ENCODE measurements at regions not wholly inside any gene's neighbourhood (a gene's known extent, or its start where the extent isn't known, plus 50 kb on each side); places are given as distances from the start of the nearest gene placed in this dataset.

- Histone ChIP-seq H3K9ac (replicated peaks in 1 of 4; ENCODE audit: extremely low read depth in 1 of 4, low read depth in 3 of 4, low read length in 3 of 4) (no peak overlapping the region), H3K27ac (ENCODE audit: low read depth, low read length) (no peak overlapping the region)
- no peak for DNase-seq (ENCODE audit: low read depth in 1 of 2, low spot score in 2 of 2)
Measured at GRCh38 chr12:93006471-93007208, 77.5 kb upstream of the EEA1 start.

More at GRCh38 chr12:93006471-93007208, 77.5 kb upstream of the EEA1 start:
- no peak overlapping the region for H3K4me3 ChIP-seq (ENCODE audit: extremely low read depth in 1 of 4, insufficient read depth in 2 of 4, low read depth in 3 of 4, low read length in 4 of 4)
- H3K14ac ChIP-seq (ENCODE audit: insufficient read length), result no peak overlapping the region
- FAIRE-seq, result no peak
- no peaks in the 10 kb centered on the region for H4K20me1 ChIP-seq (replicated peaks in 1 of 2; ENCODE audit: control insufficient read depth in 1 of 2, insufficient read depth in 2 of 2, low read length in 2 of 2)
- no peak overlapping the region for H4K91ac ChIP-seq (replicated peaks; ENCODE audit: insufficient read length, low read length)
- ChIA-PET POLR2A (ENCODE audit: partially characterized antibody) (no interaction called here), CTCF (ENCODE audit: partially characterized antibody) (interaction anchor here (0.6 to 2.1 kb wide), 2 partner anchors 222 to 294 kb away, joined by 3 to 7 read pairs; no protein-coding TSS in a partner anchor)
- H3K56ac ChIP-seq (replicated peaks; ENCODE audit: insufficient read length, low read depth, low read length), result no peak overlapping the region
- no peaks in the 10 kb centered on the region for H3K23me2 ChIP-seq (ENCODE audit: low read depth, low read length)
- H3K79me2 ChIP-seq (ENCODE audit: control insufficient read depth in 1 of 2, insufficient read depth in 2 of 2, low read length in 2 of 2), result no peaks in the 10 kb centered on the region
- H2BK12ac ChIP-seq (ENCODE audit: low read depth, low read length), result no peak overlapping the region
- H3K4ac ChIP-seq (replicated peaks; ENCODE audit: insufficient read length, low read depth, low read length), result no peak overlapping the region
- TF ChIP-seq NANOG (IDR thresholded peaks at IDR 0.05; ENCODE audit: insufficient read depth, low read depth, low read length, poor library complexity, severe bottlenecking) (no peak), ASH2L (IDR thresholded peaks at IDR 0.05; ENCODE audit: low read length) (no peak)
- no peak overlapping the region for H3K18ac ChIP-seq (ENCODE audit: extremely low read depth, low read length)
- H3K79me1 ChIP-seq (ENCODE audit: low read depth, low read length), result no peaks in the 10 kb centered on the region
- peaks cover 0 to 2% (median 0%) of the 10 kb centered on the region in 4 experiments; a peak in 1 of 7 replicates for H3K4me1 ChIP-seq (replicated peaks in 1 of 4; ENCODE audit: control insufficient read depth in 3 of 4, insufficient read depth in 4 of 4, low read length in 3 of 4)
- H3K4me2 ChIP-seq (ENCODE audit: insufficient read depth in 1 of 2, low read depth in 2 of 2, low read length in 2 of 2), result no peak overlapping the region
- H3K36me3 ChIP-seq (ENCODE audit: control insufficient read depth in 2 of 4, insufficient read depth in 4 of 4, low read length in 3 of 4), result no peaks in the 10 kb centered on the region
- H2AFZ ChIP-seq (ENCODE audit: low read length), result peak overlapping the region; percentile 58; the same call in 1 of the 2 replicates
- H4K5ac ChIP-seq (ENCODE audit: insufficient read length, low read depth, low read length), result no peak overlapping the region
- no peak overlapping the region for H2BK15ac ChIP-seq (ENCODE audit: low read length)
- H2BK5ac ChIP-seq (ENCODE audit: low read depth, low read length), result no peak overlapping the region
- no peak overlapping the region for H2AK5ac ChIP-seq (ENCODE audit: low read depth, low read length)
- H3K9me3 ChIP-seq (ENCODE audit: insufficient read depth in 2 of 2, low read depth in 1 of 2, low read length in 1 of 2), result no peaks in the 10 kb centered on the region
- H3K27me3 ChIP-seq (replicated peaks in 1 of 4; ENCODE audit: control insufficient read depth in 3 of 4, extremely low read depth in 1 of 4, insufficient read depth in 3 of 4, low read length in 3 of 4), result no peaks in the 10 kb centered on the region
- H2BK20ac ChIP-seq (ENCODE audit: low read length), result no peak overlapping the region
- no peak overlapping the region for H4K8ac ChIP-seq (ENCODE audit: extremely low read depth, insufficient read depth, low read length)
- H2BK120ac ChIP-seq (replicated peaks; ENCODE audit: low read depth, low read length), result no peak overlapping the region
- 89% methylated on average over 5 of the region's 5 CpGs; no CpG with 5 or more reads in 1 of the 2 experiments for WGBS, 2 experiments (ENCODE audit: extremely low coverage in 1 of 2, insufficient coverage in 1 of 2, insufficient read length in 1 of 2, insufficient replicate concordance in 2 of 2, low coverage in 1 of 2, low lambda C conversion rate in 2 of 2, missing lambda C conversion rate in 1 of 2)
- H3K23ac ChIP-seq (ENCODE audit: insufficient read length), result no peak overlapping the region

Data from H1 (cell line).